ENCODE measurements at regions not wholly inside any gene's neighbourhood (a gene's known extent, or its start where the extent isn't known, plus 50 kb on each side); places are given as distances from the start of the nearest gene placed in this dataset.

DNA sequence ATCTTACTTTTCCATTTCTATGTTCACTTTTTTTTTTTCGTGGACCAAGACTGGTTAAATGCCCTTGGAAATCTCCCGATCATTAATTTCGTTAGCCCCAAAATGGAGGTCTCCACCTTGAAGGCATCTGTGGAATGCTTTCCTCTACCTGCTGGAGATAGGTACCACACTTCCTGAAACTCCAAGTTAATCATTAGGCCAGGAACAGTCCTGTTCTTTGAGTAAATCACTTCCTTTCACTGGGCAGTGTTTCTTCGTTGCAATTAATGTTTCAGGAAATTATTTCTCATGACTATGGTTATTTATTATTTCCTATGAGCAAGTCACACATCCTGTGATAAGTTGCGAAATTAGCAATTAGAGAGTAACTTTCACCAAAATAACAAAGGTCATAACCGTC lies 225.2 kb upstream of the LYPLAL1 start:
- no peak for DNase-seq

DNA sequence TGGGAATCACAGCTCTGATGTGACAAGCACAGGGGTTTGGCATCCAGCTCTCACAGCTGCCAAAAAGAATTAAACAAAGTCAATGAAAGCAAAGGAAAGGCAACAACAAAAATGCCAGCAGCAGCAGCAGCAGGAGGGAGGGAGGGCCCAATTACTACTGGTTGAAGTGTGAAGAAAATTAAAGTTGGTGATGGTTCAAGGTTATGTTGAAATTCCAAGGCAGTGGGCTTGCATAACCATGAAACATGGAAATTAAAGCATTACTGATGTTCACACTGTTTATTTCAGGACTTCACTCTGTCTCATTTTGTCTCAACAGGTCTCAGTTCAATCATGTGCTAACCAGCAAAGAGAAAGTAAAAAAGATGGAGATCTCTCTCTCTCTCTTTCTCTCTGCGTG lies 220.3 kb upstream of the LYPLAL1 start:
- no peak for DNase-seq

DNA sequence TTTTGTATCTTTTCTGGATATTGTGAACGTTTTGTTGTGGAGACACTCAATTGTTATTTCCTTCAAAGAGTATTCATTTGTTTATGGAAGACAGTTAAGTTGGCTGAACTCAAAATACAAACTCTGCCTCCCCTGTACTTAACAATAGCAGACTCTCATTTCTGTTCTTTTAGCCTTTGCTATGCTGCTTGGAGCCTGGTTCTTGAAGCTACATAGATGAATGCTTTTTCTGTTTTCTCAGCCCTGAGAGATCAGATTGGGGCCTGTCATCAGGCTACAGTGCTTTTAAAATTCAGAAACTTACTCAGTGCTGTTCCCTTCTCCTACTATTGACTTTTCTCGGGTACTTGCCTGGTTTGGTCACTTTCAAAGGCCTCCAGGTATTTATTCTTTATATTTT lies 215.7 kb upstream of the LYPLAL1 start:
- DNase-seq: no peak

DNA sequence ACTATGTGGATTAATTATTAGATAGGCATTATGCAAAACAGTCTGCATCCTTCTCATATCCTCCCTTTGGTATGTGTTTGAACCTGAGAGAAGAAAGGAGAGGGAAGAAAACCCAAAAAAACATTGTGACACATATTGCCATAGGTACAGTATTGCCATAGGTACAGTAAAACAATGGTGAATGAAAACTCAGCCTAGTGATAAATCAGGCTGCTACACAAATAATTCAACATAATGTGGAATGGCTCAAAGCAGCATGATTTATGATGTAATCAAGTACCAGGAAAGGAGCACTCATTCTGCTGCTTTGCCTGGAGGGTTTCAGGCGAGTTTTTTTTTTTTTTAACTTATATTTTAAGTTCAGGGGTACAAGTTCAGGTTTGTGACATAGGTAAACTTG lies 213.9 kb upstream of the LYPLAL1 start:
- no peak for DNase-seq

DNA sequence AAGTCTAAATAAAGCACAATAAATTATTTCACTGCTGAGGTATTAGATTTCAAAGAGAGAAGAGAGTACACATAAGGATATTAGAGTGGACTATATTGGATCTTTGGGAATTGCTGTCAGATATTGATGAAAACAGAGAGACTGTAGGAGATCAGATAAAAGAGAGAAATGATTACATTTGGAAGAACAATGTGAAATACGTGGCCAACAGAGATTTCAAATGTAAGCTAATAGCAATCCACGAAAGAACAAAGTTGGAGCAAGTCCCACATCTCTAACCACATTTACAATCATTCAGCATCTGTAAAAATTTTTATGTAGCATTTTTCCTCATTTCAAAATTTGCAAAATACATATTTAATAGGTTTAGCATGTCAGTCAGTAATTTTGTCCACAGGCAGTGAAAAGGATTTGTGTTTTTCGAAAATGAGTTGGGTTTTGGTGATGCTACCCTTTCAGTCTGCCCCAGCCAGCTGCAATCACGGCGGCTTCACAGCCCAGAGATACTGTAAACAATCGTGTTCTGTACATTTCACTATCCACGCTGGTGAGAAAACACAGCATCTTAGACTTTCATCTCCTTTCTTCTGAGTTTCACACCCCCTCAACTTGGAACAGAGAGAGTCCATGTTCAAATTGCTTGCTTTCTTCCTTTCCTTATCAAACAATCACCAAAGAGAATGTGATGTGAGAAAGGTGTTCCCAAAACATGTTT lies 209.1 kb upstream of the LYPLAL1 start:
- no peak for DNase-seq

DNA sequence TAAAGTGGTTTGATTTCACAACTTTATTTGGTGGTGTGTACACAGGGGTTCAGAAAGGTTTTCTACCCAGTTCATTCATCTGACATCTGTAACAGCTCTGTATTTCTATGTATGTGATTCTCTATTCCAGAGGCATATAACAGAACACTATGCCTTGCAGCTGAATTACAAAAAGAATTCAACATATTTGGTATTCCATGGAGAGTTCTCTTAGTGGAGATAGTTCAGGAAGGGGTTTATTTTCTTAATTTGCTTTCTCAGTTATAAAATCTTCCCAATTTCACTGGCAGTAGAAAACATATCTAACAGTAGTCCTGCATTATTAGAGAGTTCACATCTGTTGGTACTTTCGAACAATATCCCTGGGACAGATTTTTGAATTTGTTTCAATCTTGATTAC lies 207.9 kb upstream of the LYPLAL1 start:
- no peak for DNase-seq

DNA sequence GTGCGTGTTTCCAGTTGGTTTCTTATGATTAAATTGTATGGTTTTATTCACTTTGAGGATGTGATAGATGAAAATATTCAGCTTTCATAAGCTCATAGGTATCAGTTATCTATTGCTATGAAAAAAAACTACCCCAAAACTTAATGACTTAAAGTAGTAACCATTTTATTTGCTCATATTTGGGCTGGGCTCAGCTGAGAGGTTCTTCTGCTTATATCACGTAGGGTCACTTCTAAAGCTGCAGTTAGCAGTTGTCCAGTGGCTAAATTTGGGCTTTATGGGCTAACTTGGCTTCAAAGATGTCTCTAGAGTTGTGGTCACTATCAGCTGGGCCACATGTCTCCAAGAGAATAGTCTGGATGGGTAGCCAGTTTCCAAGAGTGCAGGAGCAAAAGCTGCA lies 206.4 kb upstream of the LYPLAL1 start:
- no peak for DNase-seq

DNA sequence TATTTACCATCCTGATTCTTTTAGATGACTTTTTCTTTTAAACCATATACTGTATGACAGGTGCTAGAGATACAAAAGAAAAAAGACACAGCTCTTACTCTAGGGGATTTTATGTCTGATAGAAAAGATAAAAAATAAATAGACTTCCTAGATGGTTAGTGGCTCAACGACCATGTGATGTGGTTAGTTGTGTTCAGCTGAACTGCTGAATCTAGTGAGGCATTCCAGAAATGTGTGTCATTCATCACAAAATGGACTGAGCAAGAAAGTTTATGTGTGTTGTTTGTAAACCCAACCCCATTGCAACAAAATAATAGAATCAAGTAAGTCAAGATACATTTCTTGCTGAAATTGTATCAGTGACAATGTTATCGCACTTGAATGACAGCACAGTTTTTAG lies 205.8 kb upstream of the LYPLAL1 start:
- DNase-seq: no peak

DNA sequence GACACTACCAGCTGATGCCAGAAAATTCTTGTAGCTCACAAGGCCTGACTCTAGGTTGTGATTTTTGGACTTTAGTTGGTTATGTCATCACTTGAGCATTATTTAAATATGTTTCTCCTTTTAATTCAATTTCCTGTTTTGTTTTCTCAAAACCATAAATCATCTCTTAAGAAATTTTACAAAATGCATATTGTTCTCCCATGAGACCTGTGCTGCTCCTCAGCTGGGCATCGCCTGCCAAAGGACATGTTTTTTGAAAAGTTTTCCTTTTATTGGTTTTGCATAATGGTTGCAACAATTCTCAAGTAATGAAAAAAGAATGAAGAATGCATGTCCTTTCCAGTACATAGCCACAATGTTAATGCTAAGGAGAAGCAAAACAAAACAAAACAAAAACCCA lies 204.7 kb upstream of the LYPLAL1 start:
- DNase-seq: no peak

DNA sequence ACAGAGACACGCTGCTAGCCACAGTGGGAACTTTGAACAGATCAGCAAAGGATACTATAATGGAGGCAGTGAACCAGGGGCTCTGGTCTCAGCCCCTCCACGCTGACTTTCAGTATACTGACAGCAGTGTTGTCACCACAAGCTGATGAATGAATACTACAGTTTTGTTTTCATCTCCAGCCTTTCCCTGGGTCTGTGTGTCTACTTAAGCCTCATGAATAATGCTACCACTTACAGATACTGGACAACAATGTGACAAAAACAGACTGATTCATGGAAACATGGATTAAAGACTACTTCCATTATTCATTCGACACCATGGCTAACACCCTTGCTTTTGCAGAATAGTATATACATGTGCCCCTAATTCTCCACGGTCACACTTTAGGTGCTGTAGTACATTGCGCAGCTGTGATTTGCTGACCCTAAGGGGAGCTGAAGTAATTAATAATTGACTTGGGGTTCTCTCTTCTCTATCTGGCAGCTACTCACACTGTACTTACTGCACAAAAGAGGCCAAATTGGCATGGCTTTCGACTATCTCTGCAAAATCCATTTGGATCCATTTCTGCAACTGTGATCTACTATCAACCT lies 203.2 kb upstream of the LYPLAL1 start:
- DNase-seq: no peak

DNA sequence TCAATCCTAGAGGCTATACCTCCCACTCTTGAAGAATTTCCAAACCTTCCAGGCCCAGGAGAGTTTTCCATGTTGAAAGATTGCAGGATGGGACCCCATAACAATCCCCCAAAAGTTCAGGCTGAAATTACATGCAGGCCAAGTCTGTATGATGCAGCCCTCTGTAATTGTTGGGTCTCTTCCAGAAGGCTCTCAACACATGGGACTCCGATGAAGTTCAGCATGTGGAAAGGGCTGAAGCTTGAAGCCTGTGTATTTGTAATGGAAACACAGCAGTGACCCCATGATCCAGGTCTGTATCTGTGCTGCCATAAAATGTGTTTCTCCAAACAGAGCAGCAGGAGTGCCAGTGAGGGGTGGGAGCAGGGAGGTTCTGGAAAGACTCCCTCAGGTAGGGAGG lies 202.5 kb upstream of the LYPLAL1 start:
- no peak for DNase-seq

DNA sequence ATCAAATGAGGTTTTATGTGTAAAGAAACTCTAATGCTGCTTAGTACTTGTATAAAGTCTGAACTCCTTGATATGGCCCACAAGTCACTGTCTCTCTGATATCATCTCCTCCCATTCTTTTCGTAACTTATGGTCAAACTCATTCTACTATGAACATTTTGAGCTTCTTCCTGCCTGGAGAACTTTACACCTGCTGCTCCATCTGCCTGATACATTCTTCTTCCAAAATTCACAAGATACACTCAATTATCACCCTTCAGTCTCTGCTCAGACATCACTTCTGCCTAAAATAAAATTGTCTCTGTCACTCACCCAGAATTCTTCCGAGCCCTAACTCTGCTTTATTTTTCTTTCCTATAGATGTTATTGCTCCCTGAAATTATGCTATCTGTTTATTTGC lies 192.8 kb upstream of the LYPLAL1 start:
- no peak for DNase-seq

DNA sequence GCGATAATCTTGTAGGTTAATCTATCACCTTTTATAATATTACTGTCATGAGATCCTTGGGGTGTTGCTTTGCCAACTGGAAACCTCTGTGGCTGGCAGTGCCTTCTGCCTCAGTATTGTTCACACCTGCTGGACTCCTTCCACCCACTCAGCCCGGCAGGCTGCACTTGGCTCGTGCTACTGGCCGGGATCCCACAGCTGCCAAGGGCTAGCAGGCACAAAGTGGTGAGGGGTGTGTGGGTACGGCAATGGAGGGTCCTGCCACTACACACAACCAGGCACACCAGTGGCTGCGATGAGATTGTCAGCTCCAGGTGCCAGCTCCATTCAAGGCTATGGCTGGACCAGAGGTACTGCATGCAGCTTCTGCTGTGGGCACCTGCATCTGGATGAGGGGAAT lies 191.2 kb upstream of the LYPLAL1 start:
- no peak for DNase-seq

DNA sequence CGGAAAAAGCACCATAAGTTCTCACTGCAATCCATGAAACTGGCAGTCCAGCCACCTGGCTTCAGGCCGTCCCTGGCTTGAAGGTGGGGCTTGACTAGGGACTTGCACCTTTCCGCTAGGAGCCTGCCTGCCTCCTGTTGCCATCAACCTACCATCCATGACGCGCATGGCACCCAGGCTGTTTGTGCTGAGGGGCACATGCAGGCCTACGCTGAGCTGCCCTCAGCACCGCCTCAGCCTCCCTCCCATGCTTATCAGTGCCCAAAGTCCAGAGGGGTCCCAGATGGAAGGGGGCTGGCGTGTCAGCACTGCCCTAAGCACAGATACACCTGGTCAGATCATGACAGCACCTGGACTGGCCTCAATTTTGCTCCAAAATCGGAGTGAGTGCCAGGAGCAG lies 190.2 kb upstream of the LYPLAL1 start:
- no peak for DNase-seq

DNA sequence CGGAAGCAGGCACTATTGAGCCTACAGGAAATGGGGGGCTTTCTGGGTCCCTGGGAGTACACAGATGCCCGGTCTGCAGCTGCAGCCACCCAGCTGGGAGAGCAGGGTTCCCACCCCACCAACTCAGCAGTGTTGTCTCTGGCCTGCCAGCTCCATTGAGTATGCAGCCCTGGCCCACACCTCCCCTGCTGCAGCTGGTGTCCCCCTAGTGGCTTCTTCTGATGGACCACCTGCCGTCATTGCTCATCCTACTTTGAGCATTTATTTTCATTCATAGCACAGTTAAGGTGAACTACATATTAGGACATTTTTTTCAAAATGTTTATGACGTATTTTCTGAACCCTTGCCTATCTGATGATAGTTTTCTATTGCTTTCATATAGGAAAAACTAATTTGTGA lies 189.8 kb upstream of the LYPLAL1 start:
- peak in 1 of 2 experiments; percentile 24 for DNase-seq

DNA sequence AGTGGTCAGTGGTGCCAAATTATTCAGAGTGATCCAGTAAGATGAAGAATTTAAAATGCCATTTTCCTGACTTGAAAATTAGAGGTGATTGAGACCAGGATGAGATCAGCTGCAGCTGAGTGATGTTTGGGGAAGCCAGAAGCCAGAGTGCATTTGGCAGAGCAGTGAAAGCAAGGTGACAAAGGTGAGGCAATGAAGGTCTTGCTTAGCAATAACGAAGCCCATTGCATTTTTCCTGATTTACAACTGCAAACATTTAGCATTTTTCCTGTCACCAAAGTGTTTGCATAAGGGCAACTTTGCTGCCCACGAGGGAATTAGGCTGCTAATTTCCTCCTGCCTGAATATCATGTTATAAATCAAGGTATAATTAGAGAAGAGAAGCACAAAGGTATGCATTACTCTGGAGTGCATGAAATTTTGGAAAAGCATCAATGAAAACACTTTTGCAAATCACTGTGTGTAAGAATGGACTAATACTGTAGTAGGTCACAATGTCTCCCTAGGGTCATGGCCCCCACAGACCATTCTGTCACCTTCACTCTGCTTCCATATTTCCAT lies 188.2 kb upstream of the LYPLAL1 start:
- DNase-seq: no peak

DNA sequence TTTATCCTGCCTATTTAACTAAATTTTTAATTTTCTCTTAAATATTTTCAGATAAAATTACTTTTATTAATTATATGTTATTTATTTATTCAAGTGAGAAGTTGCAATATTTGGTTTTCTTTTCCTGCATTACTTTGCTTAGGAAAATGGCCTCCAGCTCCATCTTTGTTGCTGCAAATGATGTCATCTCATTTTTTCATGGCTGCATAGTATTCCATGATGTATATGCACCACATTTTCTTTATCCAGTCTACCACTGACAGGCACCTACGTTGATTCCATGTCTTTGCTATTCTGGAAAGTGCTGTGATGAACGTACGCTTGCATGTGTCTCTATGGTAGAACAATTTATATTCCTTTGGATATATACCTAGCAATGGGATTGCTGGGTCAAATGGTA lies 186.9 kb upstream of the LYPLAL1 start:
- no peak for DNase-seq

DNA sequence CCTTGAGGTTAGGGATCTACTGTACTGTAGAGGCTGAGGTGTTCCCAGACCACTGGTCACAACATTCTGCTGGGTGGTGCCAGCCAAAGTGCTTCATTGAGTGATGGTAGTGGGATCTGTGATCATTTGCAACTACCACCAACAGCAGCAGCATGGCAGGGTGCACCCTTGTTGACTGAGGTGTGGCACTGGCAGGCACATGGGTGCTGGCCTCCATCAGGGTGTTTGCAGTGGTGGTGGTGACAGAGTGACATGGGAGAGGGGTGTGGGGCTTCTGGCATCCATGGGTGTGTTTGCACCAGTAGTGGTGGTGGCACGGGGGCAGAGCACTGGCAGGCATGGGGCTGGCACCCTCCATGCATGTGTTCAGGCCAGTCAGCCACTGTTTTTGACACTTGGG lies 183.7 kb upstream of the LYPLAL1 start:
- DNase-seq: no peak

DNA sequence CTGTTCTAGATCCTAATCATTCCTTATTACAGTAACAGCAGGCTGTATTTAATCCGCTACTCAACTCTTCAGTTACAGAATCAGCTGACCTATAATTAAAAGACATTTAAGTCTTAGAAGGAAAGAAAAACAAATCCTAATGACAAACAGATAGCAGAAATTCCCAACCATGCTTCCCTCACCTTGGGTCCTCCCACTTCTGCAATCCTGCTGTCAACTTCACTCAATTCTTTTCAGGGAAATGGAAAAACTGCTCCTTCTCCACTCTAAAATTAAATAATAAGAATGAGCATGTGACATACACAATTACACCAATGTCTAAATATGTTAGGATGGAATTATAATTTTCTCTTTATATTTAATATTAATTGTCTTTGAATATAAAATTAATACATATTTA lies 182.6 kb upstream of the LYPLAL1 start:
- peak; percentile 24 to 84 for DNase-seq

DNA sequence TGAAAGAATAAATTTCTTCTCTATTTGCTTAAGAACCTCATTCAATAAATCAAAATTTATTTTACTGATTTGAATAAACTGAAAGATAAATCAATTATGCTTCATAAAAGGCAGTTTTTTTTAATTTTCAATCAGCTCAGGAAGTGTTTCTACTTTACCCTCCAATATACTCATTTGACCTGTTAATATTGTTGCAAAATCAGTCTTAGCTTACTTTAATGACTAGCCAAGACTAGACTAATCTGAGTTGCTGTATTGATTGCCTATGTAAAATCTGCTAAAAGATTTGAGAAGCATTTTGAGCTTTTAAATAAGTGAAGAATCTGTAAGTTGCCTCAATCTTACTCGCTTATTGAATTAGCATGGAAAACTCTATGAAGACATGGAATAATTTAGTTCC lies 179.1 kb upstream of the LYPLAL1 start:
- no peak for DNase-seq

DNA sequence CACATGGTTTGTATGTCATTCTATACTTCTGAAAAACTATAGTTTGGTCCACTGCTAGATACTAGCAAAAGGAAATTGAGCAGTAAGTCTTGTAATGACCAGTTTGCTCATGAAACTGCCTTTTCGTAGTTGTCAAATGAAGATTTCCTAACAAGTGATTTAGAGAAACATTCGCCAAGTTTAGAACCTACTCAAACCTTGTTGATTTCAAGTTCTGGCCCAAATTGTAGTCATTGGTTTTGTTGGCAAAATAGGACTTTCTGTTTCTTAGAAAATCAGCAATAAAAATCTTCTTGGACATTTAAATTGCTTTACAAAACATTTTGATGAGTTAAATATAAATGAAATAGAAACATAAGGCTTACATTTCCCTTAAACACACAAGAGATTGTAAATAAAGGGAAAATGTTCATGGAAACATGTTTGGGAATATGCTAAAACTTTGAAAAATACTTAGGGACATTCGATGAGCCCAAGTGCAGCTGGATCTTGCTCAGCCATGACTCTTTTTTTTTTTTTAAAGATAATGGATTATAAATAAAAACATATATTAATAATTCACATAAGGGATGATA lies 178.5 kb upstream of the LYPLAL1 start:
- no peak for DNase-seq

DNA sequence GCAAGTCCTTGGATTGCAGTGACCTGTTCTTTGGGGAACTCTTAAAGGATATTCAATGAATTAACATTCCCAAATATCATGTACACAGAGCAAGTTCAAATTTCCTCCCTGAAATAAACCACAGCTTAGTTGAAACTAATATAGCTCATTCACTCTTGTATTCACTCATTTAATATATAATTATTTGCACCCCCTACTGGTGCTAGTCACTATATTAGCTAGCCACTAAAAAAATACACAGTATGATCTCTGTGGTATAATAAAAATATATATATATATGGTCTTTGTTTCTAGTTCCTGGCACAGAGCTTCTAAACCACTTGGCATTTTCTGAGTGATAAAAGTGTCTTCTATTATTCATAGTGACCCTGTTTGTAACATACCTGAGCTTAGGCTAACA lies 177.3 kb upstream of the LYPLAL1 start:
- no peak for DNase-seq

DNA sequence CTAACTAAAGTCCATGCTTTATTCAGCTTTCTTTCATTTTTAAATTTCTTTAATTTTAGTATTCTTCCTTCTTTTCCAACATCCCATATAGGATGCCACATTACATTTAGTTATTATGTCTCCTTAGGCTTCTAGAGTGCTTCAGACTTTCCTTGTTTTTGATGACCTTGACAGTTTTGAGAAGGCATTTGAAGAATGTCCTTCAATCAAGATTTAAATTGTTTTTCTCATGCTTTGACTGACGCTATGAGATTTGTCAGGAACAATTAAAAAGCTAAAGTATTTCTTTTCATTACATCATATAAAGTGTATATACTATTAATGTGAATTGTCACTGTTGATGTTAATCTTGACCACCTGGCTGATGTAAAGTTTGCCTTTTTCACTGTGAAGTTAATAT lies 173.7 kb upstream of the LYPLAL1 start:
- no peak for DNase-seq

DNA sequence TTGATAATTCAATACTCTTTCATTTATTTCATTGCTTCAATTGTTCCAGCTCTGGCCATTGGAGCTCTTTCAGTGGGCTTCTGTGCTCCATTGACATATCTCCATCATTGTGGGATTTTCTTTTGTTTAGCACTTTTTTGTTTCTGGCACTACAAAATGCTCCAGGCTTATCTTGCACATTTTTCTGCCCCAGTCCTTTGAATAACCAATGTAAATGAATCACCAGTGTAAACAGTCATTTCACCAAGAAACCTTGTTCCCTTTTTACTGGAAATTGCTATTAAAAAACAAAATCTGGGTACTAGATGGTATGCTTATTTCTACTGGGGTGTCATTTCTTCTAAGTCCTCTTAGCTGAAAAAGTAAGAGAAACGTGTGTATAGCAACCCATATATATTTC lies 173.0 kb upstream of the LYPLAL1 start:
- no peak for DNase-seq

DNA sequence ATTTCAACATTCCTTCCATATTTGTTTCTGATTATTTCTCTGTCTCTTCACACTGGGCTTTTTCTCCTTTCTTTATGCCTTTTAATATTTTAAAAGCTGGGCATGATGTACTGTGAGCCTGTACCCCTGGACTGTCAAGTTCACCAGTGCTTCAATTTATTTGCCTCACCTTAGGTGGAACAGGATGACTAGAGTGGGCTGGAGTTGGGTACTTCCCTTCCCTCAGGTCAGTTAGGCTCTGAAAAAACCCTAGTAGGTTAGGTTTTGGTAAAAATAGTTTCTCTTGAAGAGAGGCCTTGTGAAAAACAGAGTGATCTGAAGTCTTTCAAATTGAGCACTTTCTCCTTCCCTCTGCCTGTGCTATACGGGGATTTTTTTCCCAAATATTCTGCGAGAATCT lies 163.0 kb upstream of the LYPLAL1 start:
- no peak for DNase-seq
